ENCODE measurements at regions not wholly inside any gene's neighbourhood (a gene's known extent, or its start where the extent isn't known, plus 50 kb on each side); places are given as distances from the start of the nearest gene placed in this dataset.
"Not testable (repeated sequence)": the region's sequence is repeated elsewhere in the genome, so short reads cannot be mapped to it uniquely, and the experiment has no call there.

DNA sequence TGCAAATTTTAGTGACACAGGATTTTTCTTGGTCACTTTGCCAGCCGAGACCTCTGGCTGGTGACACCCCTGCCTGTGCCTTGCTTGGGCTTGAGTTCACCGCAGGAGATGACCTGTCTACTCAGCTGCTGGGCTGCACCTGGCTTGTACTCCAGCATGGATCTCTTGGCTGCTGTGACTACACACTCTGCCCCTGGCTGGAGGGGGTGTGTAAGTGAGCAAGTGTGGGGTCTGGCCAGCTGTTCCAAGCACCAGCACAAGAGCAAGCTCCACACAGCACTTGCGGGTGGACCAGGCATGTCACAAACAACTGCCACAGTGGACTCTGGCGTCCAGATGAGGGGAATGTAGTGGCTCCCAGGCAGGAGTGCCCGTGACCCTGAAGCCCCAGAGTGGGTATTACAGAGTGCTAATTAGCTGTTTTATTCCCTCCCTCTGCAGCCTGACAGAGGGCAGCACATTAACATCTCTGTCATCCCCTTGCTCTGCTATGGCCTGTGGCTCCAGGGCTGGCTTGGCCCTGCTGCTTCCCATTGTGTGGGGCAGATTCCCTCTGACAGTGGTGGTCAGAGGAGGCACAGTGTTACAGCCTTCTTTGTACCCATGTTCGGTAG is 1387.2 kb downstream of the OLFM4 start:
- DNase-seq, result no peak

- not testable (repeated sequence) for DNase-seq
These were observed 1394.3 kb downstream of the OLFM4 start for GRCh38 chr13:54422946-54423345.

GRCh38 chr13:54424344-54424743 is 1395.7 kb downstream of the OLFM4 start:
- DNase-seq, result no peak

- DNase-seq, result no peak
These were observed 1405.0 kb downstream of the OLFM4 start for GRCh38 chr13:54433493-54434206.

GRCh38 chr13:54440853-54441400 is 1412.3 kb downstream of the OLFM4 start:
- not testable (repeated sequence) for DNase-seq

DNA sequence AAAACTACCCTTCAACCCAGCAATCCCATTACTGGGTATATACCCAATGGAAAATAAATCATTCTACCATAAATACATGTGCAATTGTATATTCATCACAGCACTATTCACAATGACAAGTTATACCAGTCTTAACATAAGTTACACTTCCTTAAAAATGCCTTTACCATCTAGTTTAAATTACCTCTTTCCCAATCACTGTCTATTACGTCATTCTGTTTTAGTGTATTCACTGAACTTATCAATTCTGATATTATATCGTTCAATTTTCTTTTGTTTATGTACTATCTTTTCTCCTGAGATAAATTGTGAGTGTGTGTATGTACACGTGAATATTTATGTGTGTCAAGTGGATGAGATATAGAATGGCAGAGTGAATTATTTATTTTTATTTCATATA is 1416.8 kb downstream of the OLFM4 start:
- DNase-seq, result no peak

DNA sequence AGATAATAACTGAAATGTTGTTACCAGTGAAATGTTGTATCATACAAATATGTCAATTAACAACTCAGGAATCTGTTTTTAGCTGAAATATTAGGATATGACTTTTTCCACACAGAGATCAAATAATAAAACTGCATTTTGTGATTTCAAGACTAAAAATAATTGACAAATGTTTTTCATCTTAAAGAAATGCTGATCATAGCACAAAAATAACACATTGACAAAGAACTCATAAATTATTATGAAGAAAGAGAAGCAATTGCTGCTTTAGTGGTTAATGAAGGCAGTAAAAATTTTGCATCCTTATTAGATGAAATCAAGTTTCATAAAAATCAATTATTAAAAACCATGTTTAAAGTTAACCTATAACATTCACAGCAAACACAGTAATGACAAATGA is 1417.3 kb downstream of the OLFM4 start:
- no peak for DNase-seq

- no peak for DNase-seq
These were observed 1421.3 kb downstream of the OLFM4 start for GRCh38 chr13:54449922-54450321.

DNA sequence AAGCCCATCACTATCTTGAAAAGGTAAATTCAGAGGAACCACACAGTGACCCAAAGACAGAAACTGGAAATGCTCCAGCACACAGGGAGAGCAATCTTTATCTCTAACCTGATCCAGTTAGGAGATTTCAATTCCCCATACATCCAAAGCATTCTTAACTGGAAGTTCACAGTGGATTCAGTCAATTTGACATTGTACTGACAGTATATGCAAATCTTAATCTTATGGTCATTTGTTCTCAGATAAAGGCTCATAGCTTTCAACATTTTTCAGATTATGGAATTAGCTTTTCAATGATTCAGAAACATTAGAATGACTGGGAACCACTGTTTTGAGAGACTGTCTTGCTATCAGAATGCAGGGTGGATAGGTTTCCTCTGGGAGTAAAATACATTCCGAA is 1455.6 kb downstream of the OLFM4 start:
- DNase-seq, result no peak

DNA sequence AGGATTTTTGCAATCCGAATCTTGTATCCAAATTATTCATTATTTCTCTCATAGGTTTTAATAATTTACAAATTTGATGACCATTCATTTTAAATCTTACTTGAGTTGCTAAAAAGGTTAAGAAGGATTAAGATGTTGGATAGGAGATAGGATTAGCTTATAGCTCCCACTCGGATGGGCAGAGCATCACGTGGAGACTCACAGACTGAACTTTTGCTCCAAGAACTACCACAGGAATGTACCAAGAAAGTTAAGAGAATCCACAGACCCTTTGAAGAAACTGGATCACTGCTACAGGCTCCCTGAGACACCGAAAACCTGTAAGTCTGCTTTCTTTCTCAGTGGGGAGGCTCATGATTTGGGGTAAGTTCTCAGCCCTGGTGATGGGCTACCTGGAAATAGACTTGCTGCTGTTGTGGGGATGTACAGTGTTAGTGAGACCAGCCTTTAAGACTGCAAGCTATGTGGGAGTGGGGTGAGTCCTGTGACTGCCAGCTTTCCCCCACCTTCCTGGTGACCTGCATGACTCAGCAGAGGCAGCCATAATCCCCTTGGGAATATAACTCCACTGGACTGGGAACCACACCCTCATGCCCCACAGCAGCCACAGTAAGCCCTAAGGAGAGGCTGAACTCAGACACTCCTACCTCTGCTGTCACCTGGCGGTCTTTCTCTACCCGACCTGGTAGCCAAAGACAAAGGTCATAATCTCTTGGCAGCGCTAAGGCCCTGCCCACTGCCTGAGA is 1458.0 kb downstream of the OLFM4 start:
- DNase-seq, result no peak

- DNase-seq, result no peak
These were observed 1460.7 kb downstream of the OLFM4 start for GRCh38 chr13:54489359-54489758.

GRCh38 chr13:54492995-54493394 is 1464.4 kb downstream of the OLFM4 start:
- DNase-seq, result no peak

- DNase-seq, result no peak
These were observed 1482.8 kb downstream of the OLFM4 start for GRCh38 chr13:54511366-54511765.

GRCh38 chr13:54513254-54513653 is 1484.6 kb downstream of the OLFM4 start:
- DNase-seq, result no peak

DNA sequence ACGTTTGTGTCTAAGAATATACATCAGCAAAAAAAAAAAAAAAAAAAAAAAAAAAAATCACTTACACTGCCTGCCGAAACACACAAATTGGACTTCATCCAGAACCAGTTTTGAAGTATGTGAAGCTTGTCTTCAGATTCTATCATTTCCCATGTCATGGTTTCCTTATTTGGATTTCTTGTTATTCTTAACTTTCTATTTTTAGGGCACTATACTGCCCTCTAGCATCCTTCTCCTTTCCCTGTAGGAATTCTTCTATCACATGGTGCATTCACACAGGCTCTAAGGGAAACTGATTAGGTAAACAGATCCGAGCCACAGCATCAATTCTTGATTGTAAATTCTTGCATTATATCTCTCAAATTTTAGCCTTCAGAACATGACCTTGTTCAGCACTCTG is 1507.5 kb downstream of the OLFM4 start:
- no peak for DNase-seq

DNA sequence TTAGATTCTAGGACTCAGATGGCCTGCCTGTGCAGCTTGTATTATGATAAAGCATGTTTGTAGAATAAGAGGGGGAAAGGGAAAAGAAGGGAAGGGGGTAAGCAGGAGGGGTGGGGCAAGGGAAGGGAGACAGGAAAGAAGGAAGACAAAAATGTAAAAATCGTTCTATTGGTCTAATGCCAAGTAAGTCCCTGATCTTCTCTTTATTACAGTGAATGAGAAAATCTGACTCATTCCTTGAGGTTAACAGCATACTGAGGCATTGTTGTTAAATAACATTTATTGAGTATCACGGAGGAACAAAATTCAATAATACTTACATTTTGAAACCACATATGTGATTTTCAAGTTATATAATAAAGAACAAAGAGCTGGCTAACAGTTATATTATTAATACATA is 1534.7 kb downstream of the OLFM4 start:
- DNase-seq, result no peak

GRCh38 chr13:54572037-54572436 is 1543.4 kb downstream of the OLFM4 start:
- DNase-seq, result not testable (repeated sequence)

GRCh38 chr13:54573186-54573585 is 1544.6 kb downstream of the OLFM4 start:
- DNase-seq, result no peak

GRCh38 chr13:54574791-54575190 is 1546.2 kb downstream of the OLFM4 start:
- no peak for DNase-seq

DNA sequence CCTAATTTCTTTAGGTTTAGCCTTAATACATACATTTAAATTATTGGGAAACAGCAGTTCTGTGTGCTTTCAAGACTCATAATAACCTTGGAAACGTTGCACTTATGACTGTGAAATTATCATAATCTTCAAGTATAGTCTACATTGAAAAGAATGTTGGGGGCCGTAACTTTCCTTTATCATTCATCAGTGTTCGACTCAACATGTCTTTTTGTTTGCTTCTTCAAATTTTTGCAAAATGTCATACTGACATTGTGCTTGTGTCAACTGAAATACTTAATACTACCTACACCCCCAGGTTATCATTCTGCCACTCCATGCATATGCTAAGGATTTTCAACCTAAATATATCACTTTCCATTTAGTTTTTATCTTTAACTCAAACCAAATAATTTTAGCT is 1562.9 kb downstream of the OLFM4 start:
- no peak for DNase-seq

GRCh38 chr13:54592201-54592600 is 1563.6 kb downstream of the OLFM4 start:
- DNase-seq, result no peak

GRCh38 chr13:54593504-54593903 is 1564.9 kb downstream of the OLFM4 start:
- no peak for DNase-seq

- DNase-seq, result no peak
These were observed 1569.0 kb downstream of the OLFM4 start for GRCh38 chr13:54597540-54598088.
